ENCODE measurements at regions not wholly inside any gene's neighbourhood (a gene's known extent, or its start where the extent isn't known, plus 50 kb on each side); places are given as distances from the start of the nearest gene placed in this dataset.
"Not testable (repeated sequence)": the region's sequence is repeated elsewhere in the genome, so short reads cannot be mapped to it uniquely, and the experiment has no call there.

DNA sequence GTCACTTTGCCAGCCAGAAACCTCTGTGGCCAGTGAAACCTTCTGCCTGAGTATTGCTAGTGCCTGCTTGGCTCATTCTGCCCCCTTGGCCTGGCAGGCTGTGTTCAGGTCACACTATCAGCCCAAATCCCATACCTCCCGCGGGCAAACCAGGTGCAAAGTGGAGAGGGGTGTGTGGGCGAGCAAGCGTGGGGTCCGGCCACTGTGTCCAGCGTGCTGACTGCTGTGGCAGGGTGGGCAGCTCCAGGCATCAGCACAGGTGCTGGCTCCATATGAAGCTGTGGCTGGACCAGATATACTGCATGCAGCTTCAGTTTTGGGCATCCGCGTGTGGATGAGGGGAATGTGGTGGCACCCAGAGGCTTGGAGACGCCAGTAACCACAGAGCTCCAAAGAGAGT is 576.5 kb upstream of the EDIL3 start:
- DNase-seq: no peak

DNA sequence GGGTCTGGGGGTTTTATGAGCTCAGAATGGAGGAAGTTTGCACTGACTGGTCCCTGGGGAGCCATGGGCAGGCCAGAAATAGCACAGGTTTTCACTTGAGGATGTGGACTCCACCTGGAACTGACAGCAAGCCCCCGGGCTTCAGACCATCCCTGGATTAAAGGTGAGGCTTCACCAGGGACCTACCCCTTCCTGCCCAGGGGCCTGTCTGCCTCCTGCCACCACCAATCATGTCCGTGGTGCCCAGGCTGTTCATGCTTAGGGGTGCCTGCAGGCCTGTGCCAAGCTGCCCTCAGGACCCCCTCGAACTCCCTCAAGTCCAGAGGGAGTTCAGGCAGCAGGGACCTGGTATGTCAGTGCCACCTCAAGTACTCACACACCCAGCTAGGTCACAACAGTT is 577.2 kb upstream of the EDIL3 start:
- DNase-seq: no peak

GRCh38 chr5:84983093-84983492 is 598.4 kb upstream of the EDIL3 start:
- DNase-seq: no peak

DNA sequence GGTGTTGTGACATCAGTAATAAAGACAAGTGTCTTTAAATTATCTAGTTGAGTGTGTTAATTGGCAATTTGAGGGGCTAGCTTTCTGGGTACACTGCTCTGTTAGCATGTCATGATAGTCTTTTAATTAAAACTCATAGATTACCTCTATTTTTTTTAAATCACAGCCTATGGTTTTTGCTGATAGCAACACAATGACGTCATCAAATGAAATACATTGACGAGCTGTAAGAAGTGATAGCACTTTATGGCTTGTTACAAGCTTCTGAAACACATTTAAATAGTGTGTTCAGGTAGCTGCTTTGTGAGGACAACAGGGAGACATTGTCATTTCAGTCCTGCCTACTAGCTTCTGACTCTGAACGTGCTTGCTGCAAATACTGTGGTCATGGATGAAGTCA is 600.5 kb upstream of the EDIL3 start:
- no peak for DNase-seq

DNA sequence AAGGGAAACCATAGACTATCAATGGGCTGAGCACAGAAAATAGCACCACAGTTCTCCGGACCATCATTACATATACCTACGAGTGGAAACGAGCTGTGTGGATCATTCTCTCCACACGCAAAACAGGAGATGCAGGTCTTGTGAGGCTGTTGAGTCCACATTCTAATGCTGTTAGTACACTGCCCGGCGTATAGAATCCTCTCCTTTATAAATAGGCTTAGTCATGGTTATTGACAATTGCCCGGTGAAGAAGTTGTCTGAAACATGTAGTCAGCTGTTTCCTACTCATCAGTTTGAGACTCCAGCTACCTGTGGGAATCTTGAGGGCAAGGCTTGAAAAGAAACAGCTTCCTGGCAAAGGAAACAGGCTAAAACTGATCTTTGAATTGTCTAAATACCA is 602.0 kb upstream of the EDIL3 start:
- DNase-seq: no peak

DNA sequence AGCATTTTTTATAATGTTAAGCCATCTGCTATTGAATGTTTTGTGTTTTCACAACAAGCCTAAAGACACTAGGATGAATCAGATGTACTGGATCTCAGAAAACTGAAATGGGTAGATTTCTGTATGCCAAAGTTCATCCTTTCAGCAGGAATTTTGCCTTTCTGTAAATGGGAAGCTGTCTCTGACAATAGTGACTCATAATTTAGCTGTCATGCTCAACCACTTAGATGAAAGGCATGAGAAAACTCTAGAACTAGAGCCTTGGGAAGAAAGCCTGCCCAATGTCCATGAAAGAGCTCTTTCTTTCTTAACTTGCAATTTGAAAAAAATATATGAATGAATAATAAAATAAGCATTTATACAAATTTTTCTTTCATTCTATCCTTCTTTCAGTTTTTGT is 616.0 kb upstream of the EDIL3 start:
- DNase-seq: no peak

DNA sequence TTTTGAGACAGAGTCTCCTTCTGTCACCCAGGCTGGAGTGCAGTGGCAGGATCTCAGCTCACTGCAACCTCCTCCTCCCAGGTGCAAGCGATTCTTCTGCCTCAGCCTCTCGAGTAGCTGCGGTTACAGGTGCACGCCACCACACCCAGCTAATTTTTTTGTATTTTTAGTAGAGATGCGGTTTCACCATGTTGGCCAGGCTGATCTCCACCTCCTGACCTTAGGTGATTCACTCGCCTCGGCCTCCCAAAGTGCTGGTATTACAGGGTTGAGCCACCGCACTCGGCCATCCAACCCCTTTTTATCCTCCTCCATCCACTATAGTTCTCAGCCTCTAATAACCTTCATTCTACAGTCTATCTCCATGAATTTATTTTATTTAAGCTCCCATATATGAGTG is 617.3 kb upstream of the EDIL3 start:
- DNase-seq: not testable (repeated sequence)

- DNase-seq: no peak
Observed at GRCh38 chr5:85010014-85010562, 625.4 kb upstream of the EDIL3 start.

GRCh38 chr5:85017261-85017660 is 632.6 kb upstream of the EDIL3 start:
- no peak for DNase-seq

DNA sequence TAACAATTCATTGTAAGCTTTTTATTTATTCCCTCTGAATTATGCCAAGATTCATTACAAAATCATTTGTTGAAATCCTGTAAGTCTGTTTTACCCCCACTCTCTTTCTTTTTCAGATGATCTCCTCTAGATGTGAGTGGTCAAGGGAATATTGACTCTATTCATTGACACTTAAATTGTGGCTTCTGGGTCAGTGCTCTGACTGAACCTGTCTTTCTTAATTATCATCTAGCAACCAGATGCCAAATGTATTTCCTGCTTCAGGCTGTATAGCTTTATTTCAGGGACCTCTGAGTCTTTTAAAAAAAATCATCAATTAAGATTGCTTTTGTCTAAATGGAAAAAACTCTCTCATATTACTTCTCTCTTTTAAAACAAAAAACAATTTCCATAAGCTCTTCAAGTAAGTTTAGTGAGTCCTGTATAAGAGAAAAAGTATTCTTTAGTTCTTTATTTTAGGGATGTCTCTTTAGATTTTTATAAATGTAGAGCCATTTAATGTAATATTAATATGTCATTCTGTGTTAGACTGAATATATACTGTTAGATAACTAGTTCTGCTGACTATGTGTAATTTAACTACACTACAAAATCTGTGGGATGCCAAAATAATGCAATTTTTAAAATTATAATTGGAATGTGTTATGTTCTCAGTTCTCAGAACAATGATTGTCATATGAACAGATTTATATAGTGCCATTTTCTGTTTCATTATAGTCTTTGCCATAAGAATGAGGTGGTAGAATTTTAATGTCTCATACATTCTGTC is 645.8 kb upstream of the EDIL3 start:
- DNase-seq: no peak

DNA sequence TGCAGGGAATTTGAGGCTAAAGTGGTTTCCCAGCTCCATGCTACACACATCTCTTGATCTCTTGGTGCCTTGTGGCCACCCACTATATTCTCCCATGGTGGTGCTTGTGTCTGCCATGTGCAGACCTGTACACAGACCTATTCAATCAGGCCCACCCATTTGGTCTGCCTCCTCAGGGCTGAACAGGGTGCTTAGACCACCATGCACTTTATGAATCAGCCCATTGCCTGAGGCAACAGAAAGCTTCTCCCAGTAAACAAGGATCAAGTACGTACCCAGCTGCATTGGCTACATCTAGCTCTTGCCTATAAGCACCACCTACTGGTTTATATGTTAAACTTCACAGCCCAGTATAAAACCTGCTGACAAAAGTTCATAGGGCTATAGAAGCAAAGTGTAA is 664.3 kb upstream of the EDIL3 start:
- peak; percentile 6 for DNase-seq

GRCh38 chr5:85052826-85053225 is 668.1 kb upstream of the EDIL3 start:
- DNase-seq: no peak

- no peak for DNase-seq
Observed at GRCh38 chr5:85069659-85070640, 685.3 kb upstream of the EDIL3 start.

DNA sequence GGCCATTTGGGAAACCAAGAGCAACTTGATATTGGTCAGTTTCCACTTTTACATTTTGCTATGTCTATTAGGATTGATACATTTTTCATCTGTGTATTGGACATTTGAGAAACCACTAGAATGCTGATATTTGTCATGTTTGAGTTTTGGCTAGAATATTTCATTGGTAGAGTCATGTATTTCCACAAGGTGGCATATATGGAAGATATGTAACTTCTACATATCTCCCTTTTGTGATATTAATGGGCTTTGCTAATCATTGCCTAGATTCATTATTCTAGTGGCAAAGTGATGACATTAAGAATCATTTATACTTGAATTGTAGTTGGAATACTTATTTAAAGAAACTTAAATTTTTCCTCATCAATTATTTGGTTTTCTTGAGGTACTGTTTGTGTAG is 692.9 kb upstream of the EDIL3 start:
- DNase-seq: no peak

DNA sequence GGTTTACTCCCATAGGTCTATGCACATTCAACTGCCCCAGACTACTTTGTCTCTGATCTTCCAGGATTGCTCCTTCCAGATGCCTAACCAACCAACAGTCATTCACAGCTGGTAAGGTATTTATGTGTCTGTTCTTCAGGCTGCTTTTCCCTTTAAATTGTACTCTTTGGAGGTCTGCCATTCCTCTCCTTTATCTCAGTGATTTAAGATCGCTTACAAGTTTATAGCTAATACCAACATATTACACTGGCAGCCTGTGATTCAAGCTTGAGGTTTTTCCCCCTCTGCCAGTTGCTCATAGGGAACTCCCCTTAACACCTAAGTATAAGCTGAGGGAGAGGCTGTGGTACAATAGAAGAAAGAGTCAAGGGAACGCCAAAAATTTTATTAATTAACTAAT is 711.7 kb upstream of the EDIL3 start:
- DNase-seq: no peak

- no peak for DNase-seq
Observed at GRCh38 chr5:85108471-85108870, 723.8 kb upstream of the EDIL3 start.

GRCh38 chr5:85109616-85110015 is 724.9 kb upstream of the EDIL3 start:
- DNase-seq: no peak

GRCh38 chr5:85132269-85132668 is 747.6 kb upstream of the EDIL3 start:
- no peak for DNase-seq

DNA sequence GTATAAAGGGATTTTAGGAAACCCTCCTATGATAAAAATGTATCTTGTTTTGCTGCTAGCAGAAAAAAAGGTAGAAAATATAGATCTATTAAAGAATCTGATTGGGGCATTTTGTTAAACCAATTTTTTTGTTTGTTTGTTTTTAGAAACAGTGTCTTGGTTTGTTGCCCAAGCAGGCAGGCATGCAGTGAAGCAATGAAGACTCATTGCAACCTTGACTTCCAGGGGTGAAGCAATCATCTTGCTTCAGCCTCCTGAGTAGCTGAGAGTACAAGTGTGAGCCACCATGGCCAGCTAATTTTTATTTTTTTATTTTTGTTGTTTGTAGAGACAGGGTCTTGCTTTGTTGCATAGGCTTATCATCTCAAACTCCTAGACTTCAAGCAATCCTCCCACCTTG is 755.8 kb upstream of the EDIL3 start:
- DNase-seq: no peak

DNA sequence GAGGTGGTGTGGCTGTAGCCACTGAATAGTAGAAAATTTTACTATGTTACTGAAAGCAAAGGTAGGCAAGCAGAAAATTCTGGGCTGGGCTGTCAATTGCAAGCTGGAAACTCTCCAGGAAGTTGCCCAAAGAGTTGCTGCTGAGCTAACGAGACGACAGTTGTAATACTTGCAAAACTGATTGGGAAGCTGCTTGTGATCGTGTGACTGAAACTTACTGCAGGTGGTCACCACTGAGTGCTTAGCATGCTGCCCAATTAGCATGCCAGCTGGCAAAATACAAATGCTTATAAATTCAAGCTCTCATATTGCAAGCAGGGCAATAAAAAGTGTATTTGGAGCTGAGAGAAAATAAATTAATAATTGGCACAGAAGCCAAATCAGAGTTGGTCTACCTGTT is 758.5 kb upstream of the EDIL3 start:
- no peak for DNase-seq

DNA sequence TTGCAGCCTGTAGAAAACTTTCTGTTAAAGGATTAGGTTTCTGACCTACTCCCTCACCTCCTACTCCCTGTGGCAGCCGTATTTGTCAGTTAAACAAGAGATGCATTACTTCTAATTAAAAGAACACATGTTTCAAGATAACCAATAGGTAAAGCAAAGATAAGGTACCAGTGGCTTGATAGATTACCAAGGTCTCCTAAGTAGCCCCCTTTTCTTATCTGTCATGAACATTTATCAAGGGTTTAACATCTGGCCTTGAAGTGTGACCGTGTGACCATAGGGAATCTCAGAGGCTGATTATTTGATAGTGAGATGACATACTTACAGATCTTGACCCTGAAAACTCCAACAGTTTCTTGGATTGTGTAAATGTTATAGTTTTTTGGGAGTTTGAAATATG is 764.0 kb upstream of the EDIL3 start:
- no peak for DNase-seq

DNA sequence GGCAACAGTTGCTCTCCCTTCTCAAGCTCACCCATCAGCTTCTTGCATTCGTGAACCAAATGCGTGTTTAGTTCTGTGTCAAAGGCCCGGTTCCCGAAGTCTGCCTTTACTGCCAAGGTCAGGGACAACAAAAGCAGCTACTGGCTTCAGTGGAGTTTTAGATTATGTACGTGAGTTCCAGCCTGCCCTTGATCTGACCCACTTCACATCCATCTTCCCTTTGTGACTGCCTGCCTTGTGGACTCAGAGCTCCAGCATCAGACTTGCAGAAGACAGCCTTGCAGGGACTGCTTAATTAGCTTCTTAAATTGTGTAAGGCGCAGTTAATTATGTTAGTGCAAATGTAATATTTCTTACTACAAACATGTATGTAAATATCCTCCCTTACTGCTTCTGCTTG is 774.7 kb upstream of the EDIL3 start:
- no peak for DNase-seq

DNA sequence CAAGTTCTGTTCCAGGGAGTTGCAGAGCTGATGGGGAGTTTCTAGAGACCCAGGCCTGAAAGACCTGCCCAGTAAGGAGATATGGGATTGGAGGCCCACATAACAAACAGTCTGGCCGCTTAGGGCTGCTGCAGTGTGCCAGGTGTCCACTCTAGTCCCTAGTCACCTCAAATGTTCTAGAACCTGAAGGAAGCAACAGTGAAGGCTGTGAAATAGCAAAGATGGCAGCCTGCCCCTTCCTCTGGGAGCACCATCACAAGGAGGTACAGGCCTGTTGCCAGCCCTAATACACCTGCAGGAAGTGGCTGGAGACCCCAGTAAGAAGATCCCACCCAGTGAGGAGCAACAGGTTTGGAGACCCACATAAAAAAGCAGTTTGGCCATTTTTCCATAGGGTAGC is 783.8 kb upstream of the EDIL3 start:
- DNase-seq: no peak
